Hepatic stellate cell (primary cell): ENCODE measurements at regions not wholly inside any gene's neighbourhood (a gene's known extent, or its start where the extent isn't known, plus 50 kb on each side); places are given as distances from the start of the nearest gene placed in this dataset.
"Not testable (repeated sequence)": the region's sequence is repeated elsewhere in the genome, so short reads cannot be mapped to it uniquely, and the experiment has no call there.

Experiments used
- DNase-seq: peaks from one replicate; pipeline ENCODE4 v3.0.0; 2011; ENCODE audit warnings: low spot score

- DNase-seq = no peak
Observed at GRCh38 chr16:26721290-26721689, 345.4 kb upstream of the C16orf82 start.

GRCh38 chr16:26721957-26722356 lies 344.8 kb upstream of the C16orf82 start:
- DNase-seq = not testable (repeated sequence)

- DNase-seq = no peak
Observed at GRCh38 chr16:26724189-26724588, 342.5 kb upstream of the C16orf82 start.

- no peak for DNase-seq
Observed at GRCh38 chr16:26727848-26728247, 338.9 kb upstream of the C16orf82 start.

- no peak for DNase-seq
Observed at GRCh38 chr16:26729951-26730541, 336.7 kb upstream of the C16orf82 start.

- no peak for DNase-seq
Observed at GRCh38 chr16:26731729-26732128, 335.0 kb upstream of the C16orf82 start.

- no peak for DNase-seq
Observed at GRCh38 chr16:26733710-26734109, 333.0 kb upstream of the C16orf82 start.

GRCh38 chr16:26735521-26735920 lies 331.2 kb upstream of the C16orf82 start:
- DNase-seq = no peak

- DNase-seq = no peak
Observed at GRCh38 chr16:26736084-26736483, 330.6 kb upstream of the C16orf82 start.

GRCh38 chr16:26740771-26741170 lies 326.0 kb upstream of the C16orf82 start:
- no peak for DNase-seq

GRCh38 chr16:26742040-26742439 lies 324.7 kb upstream of the C16orf82 start:
- no peak for DNase-seq

GRCh38 chr16:26744430-26744829 lies 322.3 kb upstream of the C16orf82 start:
- DNase-seq = no peak

- DNase-seq = no peak
Observed at GRCh38 chr16:26747760-26748159, 319.0 kb upstream of the C16orf82 start.

GRCh38 chr16:26749072-26749471 lies 317.7 kb upstream of the C16orf82 start:
- DNase-seq = no peak

GRCh38 chr16:26752166-26752565 lies 314.6 kb upstream of the C16orf82 start:
- DNase-seq = no peak

GRCh38 chr16:26756633-26757032 lies 310.1 kb upstream of the C16orf82 start:
- DNase-seq = no peak

- DNase-seq = no peak
Observed at GRCh38 chr16:26762594-26762993, 304.1 kb upstream of the C16orf82 start.

- peak; percentile 24 for DNase-seq
Observed at GRCh38 chr16:26765087-26765486, 301.6 kb upstream of the C16orf82 start.

GRCh38 chr16:26768385-26769010 lies 298.2 kb upstream of the C16orf82 start:
- DNase-seq = no peak

- no peak for DNase-seq
Observed at GRCh38 chr16:26770547-26770946, 296.2 kb upstream of the C16orf82 start.

GRCh38 chr16:26772503-26772902 lies 294.2 kb upstream of the C16orf82 start:
- DNase-seq = no peak

GRCh38 chr16:26777821-26778220 lies 288.9 kb upstream of the C16orf82 start:
- no peak for DNase-seq

GRCh38 chr16:26787924-26788323 lies 278.8 kb upstream of the C16orf82 start:
- no peak for DNase-seq

- DNase-seq = no peak
Observed at GRCh38 chr16:26791169-26791568, 275.6 kb upstream of the C16orf82 start.
